ENCODE measurements at regions not wholly inside any gene's neighbourhood (a gene's known extent, or its start where the extent isn't known, plus 50 kb on each side); places are given as distances from the start of the nearest gene placed in this dataset.

- DNase-seq (ENCODE audit: low read depth) = no peak
Observed at GRCh38 chrX:22664826-22665225, 334.9 kb upstream of the DDX53 start.

- DNase-seq (ENCODE audit: low read depth) = no peak
Observed at GRCh38 chrX:22665818-22666217, 333.9 kb upstream of the DDX53 start.

- peak; percentile 36 for DNase-seq (ENCODE audit: low read depth)
Observed at GRCh38 chrX:22666441-22666840, 333.3 kb upstream of the DDX53 start.

- DNase-seq (ENCODE audit: low read depth) = no peak
Observed at GRCh38 chrX:22674932-22675331, 324.8 kb upstream of the DDX53 start.

DNA sequence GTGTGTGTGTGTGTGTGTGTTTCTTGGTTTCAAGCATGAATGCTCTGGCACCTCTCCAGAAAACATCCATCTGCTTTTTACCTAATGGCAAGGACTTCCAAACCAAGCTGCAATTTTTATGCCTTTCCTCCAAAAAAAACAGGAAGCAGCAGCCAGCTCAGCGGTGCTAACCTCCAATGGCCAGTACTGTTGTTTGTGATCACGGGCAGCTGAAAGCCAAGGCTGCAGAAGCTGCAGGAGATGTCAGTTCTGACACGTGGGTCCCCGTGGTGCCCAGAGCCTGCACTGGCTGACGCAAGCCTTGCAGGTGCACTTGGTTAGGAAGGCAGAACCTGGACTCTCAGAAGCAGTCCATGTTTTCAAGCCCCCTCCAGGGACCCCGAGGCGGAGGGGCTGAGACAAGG is 313.6 kb upstream of the DDX53 start:
- peak; percentile 10 for DNase-seq (ENCODE audit: low read depth)

DNA sequence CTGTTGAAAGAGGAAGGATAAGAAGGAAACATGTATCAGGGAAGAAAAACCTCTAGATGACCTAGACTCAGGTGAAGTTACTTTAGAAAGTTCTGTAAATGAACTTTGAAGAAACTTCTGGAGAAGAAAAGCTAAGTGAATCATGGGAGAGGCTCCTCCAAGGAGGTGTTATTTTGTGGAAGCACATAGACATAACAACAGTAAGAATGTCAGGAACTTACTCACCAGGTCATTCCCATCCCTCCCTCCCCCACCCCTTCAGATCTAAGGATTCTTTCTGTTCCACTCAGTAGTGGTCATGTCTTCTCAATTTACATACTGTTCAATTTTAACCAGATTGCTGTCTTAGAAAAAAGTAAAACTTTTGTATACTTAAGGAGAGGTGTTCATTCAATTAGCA is 310.5 kb upstream of the DDX53 start:
- DNase-seq (ENCODE audit: low read depth) = no peak

GRCh38 chrX:22690116-22690515 is 309.6 kb upstream of the DDX53 start:
- DNase-seq (ENCODE audit: low read depth) = peak; percentile 5

GRCh38 chrX:22691966-22692565 is 307.7 kb upstream of the DDX53 start:
- DNase-seq (ENCODE audit: low read depth) = no peak

GRCh38 chrX:22698151-22698550 is 301.6 kb upstream of the DDX53 start:
- DNase-seq (ENCODE audit: low read depth) = no peak

DNA sequence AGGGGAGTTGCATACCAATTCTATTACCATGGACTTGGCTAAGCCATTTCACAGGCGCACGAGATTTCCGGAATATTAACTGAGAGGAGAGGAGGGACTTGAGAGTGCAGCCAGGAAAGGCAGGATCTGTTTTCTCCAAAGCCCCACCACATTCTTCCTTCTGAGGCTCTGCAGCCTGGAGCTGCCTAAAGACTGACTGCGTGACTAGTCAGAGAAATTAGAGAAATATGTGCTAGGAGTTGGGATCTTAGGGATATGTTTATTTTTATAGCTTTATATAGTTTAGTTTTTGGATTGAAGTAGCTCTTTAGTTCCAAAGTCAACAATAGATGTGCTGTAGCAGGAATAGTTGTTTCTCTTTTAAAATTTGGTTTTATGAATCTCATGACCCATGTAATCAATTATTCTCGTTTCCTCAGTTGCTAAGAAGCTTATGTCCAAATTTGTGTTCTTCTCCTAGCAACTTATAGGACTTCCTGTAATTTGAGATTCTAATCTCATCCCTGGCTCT is 300.1 kb upstream of the DDX53 start:
- no peak for DNase-seq (ENCODE audit: low read depth)

GRCh38 chrX:22712942-22713341 is 286.8 kb upstream of the DDX53 start:
- DNase-seq (ENCODE audit: low read depth) = no peak

- DNase-seq (ENCODE audit: low read depth) = no peak
Observed at GRCh38 chrX:22730542-22730941, 269.2 kb upstream of the DDX53 start.

- no peak for DNase-seq (ENCODE audit: low read depth)
Observed at GRCh38 chrX:22737541-22737940, 262.2 kb upstream of the DDX53 start.

DNA sequence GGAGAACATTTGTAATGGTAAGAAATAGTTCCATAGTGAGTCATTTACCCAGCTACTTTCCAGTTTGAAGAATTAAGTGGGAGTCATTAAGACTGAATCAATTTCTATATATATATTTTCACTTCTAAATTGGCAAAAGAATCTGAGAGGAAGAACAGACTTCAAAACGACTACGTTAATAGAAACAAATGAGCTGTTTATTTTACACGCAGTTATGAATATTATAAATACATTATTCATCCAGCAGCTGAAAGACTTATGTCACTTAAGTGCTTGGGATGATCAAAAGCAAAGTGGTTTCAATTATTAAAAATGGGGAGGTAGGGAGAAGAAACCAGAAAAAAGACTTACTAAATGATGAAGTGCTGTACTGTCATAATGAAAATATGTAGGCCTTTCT is 260.5 kb upstream of the DDX53 start:
- no peak for DNase-seq (ENCODE audit: low read depth)

GRCh38 chrX:22740836-22741235 is 258.9 kb upstream of the DDX53 start:
- DNase-seq (ENCODE audit: low read depth) = no peak

- DNase-seq (ENCODE audit: low read depth) = peak; percentile 74
Observed at GRCh38 chrX:22742174-22742573, 257.6 kb upstream of the DDX53 start.

DNA sequence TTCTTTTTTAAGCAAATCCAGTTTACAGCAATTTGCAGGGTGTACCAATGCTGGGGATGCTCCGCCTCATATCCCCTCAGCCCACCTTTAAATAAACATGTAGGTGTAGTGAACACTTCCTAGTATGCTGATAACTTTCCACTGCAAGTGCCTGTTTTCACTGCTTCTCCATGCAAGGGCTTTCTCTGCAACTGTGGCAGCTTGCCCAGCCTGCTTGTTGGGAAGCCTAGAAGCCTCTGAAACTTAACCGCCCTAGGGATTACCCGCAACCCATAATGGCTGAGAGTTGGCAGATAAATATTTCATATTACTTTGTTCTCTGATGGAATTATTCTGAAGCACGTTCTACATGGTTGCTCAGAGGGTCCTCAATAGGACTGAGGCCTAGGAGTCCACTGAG is 253.7 kb upstream of the DDX53 start:
- DNase-seq (ENCODE audit: low read depth) = no peak

GRCh38 chrX:22748093-22748999 is 251.4 kb upstream of the DDX53 start:
- peak; percentile 21 for DNase-seq (ENCODE audit: low read depth)

GRCh38 chrX:22758807-22759481 is 240.8 kb upstream of the DDX53 start:
- no peak for DNase-seq (ENCODE audit: low read depth)

DNA sequence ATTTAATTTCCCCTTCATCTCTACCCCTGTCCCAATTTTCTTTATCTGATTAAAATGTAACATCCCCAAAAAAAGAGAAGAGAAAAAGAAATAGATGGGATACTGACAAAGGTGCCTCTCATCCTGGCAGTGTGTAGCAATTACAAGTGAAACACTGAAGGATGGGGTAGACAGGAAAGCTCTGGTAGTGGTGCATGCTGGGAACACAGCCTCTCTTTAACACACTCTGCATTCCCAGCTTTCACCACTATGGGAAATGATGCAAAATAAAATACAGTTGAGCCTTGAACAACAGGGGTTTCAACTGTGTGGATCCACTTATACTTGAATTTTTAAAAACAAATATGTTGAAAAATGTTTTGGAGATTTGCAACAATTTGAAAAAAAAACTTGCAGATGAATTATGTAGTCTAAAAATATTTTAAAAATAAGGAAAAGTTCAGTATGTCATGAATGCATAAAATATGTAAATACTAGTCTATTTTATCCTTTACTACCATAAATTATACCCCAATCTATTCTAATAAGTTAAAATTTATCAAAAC is 239.2 kb upstream of the DDX53 start:
- no peak for DNase-seq (ENCODE audit: low read depth)

- no peak for DNase-seq (ENCODE audit: low read depth)
Observed at GRCh38 chrX:22788221-22788620, 211.5 kb upstream of the DDX53 start.

- DNase-seq (ENCODE audit: low read depth) = peak; percentile 78
Observed at GRCh38 chrX:22795671-22796070, 204.1 kb upstream of the DDX53 start.

- peak; percentile 90 for DNase-seq (ENCODE audit: low read depth)
Observed at GRCh38 chrX:22800360-22800759, 199.4 kb upstream of the DDX53 start.

All from amniotic epithelial cell (primary cell).